WTC11 (cell line): ENCODE measurements at regions not wholly inside any gene's neighbourhood (a gene's known extent, or its start where the extent isn't known, plus 50 kb on each side); places are given as distances from the start of the nearest gene placed in this dataset.

Experiments
- ESRRA ChIP-seq: sonication (generic); formaldehyde crosslinking; IDR thresholded peaks from 2 replicates; pipeline ENCODE4 v1.8.1; 2022; ENCODE audit warnings: mild to moderate bottlenecking, missing genetic modification reagents, borderline replicate concordance
- JUN ChIP-seq: sonication (generic); formaldehyde crosslinking; IDR thresholded peaks from 2 replicates; pipeline ENCODE4 v1.8.0; 2023; ENCODE audit warnings: mild to moderate bottlenecking, missing genetic modification reagents
- TF ChIP-seq, protein P1 (sequence below): fragments of 200-600 bp; IDR thresholded peaks from 2 replicates; pipeline ENCODE4 v1.8.0; 2022; ENCODE audit warnings: antibody characterized with exemption
- TF ChIP-seq, protein P2 (sequence below): sonication (generic); formaldehyde crosslinking; IDR thresholded peaks from 2 replicates; pipeline ENCODE4 v1.8.1; 2022; ENCODE audit warnings: missing genetic modification reagents, borderline replicate concordance

- TF ChIP-seq, protein P1, sequence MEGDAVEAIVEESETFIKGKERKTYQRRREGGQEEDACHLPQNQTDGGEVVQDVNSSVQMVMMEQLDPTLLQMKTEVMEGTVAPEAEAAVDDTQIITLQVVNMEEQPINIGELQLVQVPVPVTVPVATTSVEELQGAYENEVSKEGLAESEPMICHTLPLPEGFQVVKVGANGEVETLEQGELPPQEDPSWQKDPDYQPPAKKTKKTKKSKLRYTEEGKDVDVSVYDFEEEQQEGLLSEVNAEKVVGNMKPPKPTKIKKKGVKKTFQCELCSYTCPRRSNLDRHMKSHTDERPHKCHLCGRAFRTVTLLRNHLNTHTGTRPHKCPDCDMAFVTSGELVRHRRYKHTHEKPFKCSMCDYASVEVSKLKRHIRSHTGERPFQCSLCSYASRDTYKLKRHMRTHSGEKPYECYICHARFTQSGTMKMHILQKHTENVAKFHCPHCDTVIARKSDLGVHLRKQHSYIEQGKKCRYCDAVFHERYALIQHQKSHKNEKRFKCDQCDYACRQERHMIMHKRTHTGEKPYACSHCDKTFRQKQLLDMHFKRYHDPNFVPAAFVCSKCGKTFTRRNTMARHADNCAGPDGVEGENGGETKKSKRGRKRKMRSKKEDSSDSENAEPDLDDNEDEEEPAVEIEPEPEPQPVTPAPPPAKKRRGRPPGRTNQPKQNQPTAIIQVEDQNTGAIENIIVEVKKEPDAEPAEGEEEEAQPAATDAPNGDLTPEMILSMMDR: no peak
- TF ChIP-seq JUN (CRISPR knock-in tag) (no peak), ESRRA (CRISPR knock-in tag) (no peak)
- TF ChIP-seq, protein P2, sequence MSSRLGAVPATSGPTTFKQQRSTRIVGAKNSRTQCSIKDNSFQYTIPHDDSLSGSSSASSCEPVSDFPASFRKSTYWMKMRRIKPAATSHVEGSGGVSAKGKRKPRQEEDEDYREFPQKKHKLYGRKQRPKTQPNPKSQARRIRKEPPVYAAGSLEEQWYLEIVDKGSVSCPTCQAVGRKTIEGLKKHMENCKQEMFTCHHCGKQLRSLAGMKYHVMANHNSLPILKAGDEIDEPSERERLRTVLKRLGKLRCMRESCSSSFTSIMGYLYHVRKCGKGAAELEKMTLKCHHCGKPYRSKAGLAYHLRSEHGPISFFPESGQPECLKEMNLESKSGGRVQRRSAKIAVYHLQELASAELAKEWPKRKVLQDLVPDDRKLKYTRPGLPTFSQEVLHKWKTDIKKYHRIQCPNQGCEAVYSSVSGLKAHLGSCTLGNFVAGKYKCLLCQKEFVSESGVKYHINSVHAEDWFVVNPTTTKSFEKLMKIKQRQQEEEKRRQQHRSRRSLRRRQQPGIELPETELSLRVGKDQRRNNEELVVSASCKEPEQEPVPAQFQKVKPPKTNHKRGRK (CRISPR knock-in tag): no peak
Observed at GRCh38 chr21:41684381-41685245, 82.2 kb downstream of the RIPK4 start.
